Dermis microvascular lymphatic vessel endothelial cell (primary cell): ENCODE measurements at regions not wholly inside any gene's neighbourhood (a gene's known extent, or its start where the extent isn't known, plus 50 kb on each side); places are given as distances from the start of the nearest gene placed in this dataset.
A peak's percentile ranks its signal among the peaks of the same experiment; 100 is the strongest.
"Not testable (repeated sequence)": the region's sequence is repeated elsewhere in the genome, so short reads cannot be mapped to it uniquely, and the experiment has no call there.

Experiments used
- DNase-seq, 2 donors: peaks; one replicate each; pipeline versions ENCODE4 v3.0.0 to v3.0.0-alpha.2; 2010; ENCODE audit warnings: low read depth in 2 of 2

DNA sequence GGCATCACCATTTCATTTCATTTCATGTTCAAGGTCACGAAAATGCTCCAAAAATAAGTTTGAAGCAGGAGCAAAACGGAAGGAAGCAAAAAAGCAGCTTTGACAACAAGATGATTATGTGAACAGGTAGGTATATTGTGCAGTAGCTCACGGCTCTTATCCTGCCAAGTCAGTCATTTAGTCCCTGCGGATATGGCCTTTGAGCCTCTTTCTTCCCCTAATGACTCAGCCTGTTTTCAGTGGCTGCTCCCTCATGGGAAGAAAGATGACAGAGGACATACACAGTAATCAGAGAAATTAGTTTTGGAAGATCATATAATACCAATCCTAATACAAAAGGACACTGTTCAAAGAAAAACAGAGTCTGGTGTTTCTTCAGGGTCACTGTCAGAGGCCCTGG, 155.8 kb upstream of the GRAMD2B start:
- DNase-seq, result peak; percentile 1 to 37

DNA sequence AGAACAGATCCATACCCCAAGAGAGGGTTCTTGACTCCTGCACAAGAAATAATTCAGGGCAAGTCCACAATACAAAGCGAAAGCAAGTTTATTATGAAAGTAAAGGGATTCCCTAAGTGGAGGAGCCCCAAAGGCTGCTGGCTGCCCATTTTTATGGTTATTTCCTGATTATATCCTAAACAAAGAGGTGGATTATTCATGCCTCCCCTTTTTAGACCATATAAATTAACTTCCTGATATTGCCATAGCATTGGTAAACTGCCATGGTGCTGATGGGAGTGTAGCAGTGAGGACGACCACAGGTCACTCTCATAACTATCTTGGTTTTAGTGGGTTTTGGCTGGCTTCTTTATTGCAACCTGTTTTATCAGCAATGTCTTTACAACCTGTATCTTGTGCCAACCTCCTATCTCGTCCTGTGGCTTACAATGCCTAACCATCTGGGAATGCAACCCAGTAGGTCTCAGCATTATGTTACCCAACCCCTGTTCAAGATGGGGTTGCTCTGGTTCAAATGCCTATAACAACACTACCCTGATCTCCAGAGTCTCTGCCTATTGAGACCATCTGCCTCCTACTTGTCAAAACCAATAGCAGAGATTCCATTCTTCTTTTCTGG, 154.4 kb upstream of the GRAMD2B start:
- DNase-seq, result no peak

DNA sequence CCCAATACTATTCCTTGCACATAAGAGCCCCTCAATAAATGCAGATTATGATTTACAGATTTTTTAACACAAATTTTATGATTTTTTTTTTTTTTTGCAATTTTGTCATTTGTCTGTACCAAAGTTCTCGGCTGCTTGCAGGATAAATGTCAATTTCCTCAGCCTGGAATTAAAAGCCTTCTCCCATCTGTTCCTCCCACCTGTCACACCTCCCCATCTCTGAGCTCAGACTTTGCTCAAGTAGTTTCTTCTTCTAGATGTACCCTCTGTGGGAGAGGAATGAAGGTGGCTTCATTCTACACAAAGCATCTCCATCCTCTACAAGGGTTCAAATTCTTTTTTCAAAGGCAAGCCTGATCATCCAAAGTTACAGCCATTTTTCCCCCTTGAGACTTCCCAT, 153.7 kb upstream of the GRAMD2B start:
- DNase-seq, result no peak

DNA sequence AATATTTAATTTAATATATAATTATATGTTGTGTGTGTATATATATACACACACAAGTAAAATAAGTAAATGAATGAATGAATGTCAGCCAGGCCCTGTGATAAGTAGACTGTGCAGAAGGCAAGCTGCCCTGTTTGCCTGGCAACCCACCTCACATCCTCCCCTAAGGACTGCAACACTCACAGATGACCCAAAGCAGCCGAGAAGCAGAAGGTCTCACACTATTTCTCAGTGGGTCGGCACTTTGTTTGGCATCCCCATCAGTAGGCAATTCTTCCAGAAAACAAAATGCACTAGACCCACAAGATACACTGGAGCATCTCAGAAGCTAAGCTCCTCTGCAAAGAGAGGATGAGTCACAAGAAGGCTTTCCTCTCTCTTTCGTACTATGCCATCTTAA, 152.1 kb upstream of the GRAMD2B start:
- no peak for DNase-seq

DNA sequence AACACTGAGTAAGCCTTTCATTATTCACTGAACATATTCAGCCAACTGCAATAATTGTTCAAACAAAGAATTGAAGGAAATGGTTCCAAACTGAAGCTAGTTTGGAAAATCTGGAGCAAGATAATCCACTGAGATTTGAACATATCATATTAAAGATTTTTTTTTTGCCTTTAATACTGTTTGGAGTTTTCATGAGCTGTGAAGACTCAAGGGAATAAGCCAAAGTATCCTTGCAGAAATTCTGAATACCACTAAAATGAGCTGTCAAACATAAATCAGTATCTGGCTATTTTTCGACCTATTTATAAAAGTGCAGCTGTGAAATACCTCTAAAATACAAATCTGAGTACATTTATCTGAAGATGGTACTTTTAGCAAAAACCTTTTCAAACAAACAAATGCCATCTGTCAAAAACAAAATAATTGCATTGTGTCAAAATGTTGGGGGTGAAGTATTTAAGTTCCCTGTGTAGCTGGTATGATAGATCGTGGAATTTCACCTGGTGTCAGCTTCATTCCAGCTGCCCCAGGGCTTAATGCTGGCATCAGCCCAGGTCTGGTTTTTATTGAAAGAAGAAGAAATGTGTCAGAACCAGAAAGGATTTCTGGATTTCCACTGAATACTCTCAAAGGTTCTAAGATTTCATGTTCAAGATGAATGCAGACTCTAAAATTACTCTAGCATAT, 149.0 kb upstream of the GRAMD2B start:
- no peak for DNase-seq

DNA sequence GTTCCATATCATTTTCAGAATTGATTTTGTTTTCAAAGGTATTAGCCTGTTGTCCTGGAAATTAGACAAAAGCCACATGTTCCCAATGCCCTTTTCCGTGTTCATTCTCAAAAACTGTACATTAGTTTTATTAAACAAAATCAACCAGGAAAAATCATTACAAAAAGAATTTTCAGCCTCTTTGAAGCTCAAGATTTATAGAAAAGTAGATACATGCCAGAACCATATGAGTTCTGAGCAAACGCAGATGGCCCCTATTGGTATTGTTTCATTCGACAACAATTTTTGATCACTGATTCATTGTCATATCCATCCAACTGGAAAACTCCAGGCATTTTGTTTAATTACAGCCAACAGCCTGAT, 148.5 kb upstream of the GRAMD2B start:
- no peak for DNase-seq

DNA sequence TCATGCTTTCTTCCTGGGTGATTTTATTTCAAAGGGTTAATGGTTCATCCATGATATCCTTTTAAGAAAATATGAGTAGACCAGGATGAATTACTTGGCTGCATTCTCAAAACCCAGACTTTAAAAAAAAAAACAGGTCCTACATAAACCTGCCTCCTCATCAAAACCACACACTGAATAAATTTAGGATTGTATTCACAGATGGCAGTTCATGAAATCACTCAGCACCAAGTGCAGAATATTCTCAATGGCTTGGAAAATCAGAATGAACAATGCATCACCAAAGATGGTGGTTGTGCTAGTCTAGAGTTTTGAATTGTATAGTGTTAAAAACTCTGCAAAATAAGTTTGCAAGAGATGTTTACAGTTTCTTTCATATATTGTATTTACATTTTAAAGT, 145.4 kb upstream of the GRAMD2B start:
- no peak for DNase-seq

DNA sequence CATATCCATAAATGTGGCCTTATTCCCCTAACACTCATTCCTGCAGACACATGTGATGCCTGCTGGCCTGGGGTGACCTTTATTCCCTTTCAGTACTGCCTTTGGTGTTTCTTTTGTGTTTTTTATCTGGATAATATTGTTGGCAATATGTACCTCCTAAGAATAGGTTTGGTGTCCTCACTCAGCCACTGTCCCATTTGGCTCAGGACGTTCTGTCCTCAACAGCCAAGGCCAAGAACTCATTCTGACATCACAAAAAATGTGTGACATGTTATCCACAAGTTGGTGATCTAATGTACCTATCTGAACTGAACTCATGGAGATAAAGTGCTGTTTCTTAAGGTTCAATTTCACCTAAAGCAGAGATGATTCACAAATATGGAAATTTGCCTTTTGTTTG, 142.9 kb upstream of the GRAMD2B start:
- DNase-seq, result no peak

DNA sequence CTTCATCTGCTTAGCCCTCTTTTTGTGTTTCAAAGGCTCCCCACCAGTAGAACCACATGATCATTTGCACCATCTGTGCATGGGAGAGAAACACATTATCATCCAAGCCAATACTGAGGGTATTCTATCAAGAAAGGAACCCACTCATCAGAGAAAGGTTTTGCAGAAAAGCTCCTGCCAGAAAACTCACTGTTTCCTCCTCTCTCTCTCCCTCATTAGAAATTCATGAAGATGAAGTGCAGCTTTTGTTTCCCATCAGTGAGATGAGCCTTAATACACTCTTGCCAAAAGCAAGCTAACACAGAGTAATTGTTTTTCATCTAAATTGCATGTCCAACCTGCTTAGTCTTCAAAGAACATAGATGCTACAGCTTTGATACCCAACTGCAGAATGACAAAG, 142.4 kb upstream of the GRAMD2B start:
- DNase-seq, result no peak

DNA sequence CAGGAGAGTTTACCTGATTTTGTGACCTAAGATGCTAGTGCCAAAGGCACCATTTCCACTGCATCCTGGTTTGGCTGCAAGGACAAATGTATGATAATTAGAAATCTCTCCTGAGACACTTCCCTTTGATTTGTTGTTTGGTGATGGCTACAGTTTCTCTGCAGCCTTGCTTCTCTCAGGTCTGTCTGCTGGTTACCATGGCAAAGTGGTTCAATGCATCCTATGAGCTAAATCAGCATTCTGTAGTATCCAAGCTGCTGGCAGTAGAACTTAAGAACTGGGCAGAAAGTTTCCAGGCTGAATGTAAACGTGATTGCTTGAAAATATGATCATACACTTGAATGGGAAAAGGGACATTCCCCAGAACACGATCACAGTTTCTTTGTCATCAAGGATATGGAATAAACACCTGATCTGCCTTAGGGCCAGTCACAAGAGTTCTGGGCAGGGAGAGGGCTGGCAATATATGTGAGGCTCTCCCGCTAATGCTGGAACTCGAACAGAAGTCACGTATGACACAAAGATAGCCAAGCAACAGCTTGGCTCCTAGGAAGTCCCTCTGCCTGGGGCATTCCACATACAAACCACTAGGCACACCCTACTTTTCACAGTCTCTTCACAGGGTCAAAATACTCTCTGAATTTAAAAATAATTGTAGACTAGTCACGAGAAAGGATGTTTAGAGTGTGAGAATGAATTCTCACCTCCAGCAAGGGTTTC, 138.1 kb upstream of the GRAMD2B start:
- no peak for DNase-seq

DNA sequence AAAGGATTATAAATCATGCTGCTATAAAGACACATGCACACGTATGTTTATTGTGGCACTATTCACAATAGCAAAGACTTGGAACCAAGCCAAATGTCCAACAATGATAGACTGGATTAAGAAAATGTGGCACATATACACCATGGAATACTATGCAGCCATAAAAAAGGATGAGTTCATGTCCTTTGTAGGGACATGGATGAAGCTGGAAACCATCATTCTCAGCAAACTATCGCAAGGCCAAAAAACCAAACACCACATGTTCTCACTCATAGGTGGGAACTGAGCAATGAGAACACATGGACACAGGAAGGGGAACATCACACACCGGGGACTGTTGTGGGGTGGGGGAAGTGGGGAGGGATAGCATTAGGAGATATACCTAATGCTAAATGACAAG, 127.1 kb upstream of the GRAMD2B start:
- not testable (repeated sequence) for DNase-seq

DNA sequence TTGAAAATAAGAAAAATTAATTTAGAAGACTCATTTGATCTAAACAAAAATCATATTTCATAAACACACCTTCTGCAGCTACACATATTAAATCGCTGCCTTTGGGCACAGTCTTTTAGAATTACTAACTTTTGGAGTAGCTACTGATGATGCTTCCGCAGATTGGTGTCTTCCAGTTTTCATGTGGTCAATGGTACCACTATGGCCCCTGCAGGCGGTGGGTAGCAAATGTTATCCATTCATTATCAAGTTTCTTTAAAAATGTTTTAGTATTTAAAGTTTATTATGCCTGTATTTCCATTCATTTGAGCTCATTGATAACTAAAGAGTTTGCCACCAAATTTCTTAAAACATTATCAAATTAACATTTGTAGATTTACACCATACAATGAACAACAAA, 122.9 kb upstream of the GRAMD2B start:
- DNase-seq, result no peak

DNA sequence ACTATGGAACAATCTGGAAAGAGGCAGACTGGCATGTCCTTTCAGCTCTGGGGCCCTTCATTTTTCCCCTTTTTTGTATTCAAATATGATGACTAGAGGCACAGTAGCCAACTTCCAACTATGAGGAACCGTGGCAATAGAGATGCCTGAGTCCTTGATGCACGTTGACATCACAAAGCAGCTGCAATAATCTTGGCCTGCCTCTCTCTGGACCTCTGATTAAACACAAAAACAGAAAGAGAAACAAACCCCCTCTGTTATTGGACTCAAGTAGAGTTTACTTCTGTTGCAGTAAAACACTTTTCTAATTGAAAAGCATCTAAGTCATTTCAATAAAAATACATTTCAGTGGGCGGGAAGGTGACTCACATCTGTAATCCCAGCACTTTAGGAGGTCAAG, 122.2 kb upstream of the GRAMD2B start:
- no peak for DNase-seq

DNA sequence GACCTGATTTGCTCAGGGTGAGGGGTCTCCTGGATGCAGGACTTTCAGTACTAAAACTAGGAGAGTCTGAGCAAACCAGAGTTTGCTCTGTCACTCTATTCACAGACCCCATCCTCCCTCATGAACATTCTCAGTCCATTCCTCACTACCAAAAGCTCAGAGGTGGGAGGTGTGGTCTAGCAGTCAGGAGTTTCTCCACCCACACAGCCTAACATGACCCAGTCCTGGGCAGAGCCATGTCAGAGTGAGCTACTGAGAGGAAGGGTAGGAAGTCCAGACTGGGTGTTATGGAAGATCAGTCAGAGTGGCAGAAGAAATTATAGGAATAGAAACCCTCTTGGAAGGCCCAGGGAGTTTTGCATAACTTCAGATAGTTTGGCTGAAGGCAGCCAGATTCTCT, 113.3 kb upstream of the GRAMD2B start:
- no peak for DNase-seq

DNA sequence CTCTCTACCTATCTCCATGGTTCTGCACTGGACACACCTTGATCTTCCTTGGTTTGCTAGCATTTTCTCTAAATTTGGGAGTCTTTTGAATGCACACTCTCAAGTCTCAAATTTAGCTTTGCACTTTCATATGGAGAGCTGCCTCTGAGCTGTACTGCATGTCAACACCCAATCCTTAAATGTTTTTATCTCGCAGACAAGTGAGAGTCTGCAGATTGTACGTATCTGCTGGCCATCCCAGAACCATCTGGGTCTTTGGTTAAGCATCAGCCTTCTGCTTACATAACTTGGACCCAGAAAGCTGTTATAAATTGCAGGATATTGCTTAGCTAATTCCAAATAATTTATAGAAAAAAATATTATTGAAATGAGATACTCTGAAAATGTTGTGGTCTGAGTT, 111.4 kb upstream of the GRAMD2B start:
- DNase-seq, result no peak

DNA sequence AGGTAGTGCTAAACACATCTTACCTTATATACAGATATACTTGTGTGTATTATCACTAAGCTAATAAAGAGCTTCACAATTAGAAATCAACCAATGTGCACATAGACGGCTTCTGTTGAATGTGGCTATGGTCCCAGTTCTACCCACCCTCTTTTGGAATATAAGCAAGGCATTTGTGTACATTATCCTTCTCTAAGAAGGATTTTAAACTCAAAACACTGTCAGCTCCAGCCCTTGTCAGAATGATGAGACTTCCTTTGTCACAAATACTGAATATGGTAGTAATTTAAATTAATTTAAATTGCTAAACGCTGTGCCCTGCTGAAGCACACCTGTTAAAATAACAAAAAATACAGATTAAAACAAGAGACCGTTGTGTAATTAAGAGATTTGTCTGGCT, 107.9 kb upstream of the GRAMD2B start:
- no peak for DNase-seq

DNA sequence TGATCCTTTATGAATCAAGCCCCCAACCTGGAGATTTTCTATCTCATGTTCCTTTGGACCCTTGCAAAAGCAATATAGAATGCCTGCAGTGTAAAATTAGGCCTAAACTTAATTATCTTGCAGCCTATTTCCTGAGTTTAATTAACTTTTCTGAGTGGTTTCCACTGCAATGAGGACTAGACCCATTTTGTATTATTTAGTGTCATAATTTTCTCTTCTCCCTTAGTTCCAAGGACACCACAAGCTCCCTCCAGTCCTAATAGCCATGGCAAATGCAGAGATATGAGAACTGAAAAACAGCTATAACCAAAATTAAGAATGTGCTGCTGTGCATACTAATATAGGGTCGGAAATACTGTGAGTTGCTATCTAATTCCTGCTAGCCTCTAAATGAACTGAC, 90.9 kb upstream of the GRAMD2B start:
- DNase-seq, result no peak

DNA sequence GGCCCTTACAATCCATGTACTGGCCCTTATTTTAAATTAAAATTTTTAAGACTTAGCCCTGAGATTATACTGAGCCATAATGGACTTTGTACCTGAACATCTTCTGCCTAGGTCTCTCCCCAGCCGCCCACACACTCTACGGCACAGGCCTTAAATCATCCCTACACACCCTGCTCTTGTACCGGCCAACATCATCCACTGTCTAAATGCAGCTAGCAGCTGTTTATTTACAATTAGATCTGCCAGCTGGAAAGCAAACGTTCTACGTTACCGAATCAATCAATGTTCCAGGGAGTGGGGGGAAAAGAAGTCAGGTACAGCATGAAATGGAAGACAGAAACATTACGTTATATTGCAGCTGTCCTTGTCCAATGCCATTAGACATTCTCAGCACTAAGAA, 88.4 kb upstream of the GRAMD2B start:
- no peak for DNase-seq

DNA sequence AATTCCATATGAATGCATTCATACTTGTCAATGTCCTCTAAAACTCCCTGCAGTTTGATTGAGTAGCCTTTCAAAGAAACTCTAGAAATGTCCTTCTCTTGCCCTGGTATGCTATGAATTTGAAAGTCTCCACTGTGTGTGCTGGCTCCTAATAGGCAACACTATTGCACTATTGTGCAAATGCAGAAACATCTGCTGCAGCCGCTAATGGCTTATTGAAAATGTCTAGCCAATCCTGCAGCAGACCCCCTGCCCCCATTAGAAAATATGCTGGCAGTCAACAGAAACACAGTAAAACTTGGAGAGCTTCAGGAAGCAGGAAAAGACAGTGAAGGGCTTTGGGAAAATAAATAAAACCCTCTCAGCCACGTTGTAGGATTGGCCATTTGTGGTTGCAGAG, 87.3 kb upstream of the GRAMD2B start:
- no peak for DNase-seq

DNA sequence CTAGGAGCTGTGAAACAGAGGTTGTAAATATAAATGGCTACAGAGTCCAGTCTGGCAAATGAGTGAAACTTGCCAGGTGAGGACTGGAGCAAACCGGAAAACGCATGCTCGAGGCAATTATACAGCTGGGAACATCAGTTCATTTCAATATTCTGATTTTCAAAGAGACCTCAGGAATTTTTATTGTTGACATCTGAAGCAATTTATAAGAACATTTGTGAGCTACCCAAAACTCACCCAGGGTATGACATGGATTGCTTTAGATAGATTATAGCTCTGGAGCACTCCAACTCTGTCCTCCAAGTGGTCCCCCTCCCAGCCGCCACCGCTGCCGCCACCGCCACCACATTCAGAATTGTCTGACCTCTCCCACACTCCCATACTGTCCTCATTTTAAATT, 84.6 kb upstream of the GRAMD2B start:
- no peak for DNase-seq

DNA sequence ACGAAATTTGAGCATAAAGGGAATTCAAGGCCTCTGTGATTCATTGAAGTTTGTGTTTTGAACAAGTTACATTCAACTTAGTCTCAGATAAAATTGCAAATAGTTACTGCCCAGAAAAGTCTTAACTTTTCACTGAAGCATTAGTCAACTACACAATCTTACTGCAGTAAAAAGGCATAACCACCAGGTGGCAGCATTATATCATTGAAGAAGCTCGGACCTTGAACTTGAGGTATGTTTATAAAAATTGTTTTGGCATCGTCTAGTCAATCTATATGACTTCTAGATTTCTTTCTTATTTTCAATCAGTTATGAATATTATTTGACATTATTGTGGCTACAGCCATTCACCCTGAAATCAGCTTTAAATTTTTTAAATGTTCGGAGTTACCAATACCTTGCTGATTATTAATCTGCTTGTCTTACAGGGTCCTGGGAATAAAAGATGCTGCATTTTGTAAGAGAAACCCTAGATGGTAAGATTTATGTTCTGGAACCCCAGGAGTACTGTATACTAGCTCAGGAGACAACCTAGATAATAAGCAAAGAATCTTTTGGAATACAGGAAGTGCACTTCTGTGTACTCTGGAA, 83.9 kb upstream of the GRAMD2B start:
- DNase-seq, result peak; percentile 64 to 70

DNA sequence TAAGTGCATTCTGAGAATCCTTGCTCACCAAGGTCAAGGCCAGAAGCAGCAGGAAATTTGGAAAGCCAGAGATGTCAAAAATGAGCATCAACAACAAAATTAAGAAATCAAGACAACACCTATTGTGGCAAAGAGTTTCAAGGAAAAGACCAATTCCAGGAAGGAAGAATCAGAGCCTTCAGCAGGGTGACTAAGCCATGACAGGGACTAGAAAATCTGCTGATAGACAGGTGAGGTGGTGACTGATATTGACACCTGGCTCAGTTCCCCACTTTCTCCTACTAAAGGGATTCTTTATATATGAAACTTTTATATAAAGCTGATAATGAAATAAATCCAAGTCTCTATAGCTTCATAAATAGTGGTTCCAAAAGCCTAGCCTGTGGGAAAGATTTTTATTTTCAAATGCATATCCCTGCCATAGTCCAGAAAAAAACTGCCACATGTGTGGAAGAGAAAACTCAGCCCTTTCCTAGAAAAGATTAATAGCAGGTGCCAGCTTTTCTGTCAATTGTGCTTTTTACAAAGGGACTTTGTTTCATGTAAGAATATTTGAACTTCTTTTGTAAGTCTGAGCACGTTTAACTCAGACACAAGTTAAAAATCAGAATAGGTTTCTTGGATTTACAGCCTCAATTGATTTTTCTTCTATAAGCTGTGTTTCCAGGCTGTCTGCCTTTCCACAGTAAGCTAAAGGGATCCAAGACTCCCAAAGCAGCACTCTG, 81.1 kb upstream of the GRAMD2B start:
- no peak for DNase-seq
